A673 (cell line): ENCODE measurements at regions not wholly inside any gene's neighbourhood (a gene's known extent, or its start where the extent isn't known, plus 50 kb on each side); places are given as distances from the start of the nearest gene placed in this dataset.
"Not testable (repeated sequence)": the region's sequence is repeated elsewhere in the genome, so short reads cannot be mapped to it uniquely, and the experiment has no call there.

Source experiments
- BruUV-seq: library from RNA; stranded (reverse); fragments of 400-500 nt; replicated peaks from 2 replicates; lab custom pipeline; 2021; lab: Mats Ljungman, UMichigan
- CTCF ChIA-PET: fragments of 300-600 bp; sonication (Branson Sonifier 250); formaldehyde crosslinking; loops from one replicate; lab custom pipeline; 2022; ENCODE audit warnings: antibody characterized with exemption; lab: Charles Lee
- POLR2A ChIA-PET: fragments of 300-600 bp; sonication (Branson Sonifier 250); formaldehyde crosslinking; loops from one replicate; lab custom pipeline; 2022; ENCODE audit warnings: antibody characterized with exemption; ENCODE audit not compliant: low non-redundant PET; lab: Charles Lee
- DNase-seq: peaks from one replicate; pipeline ENCODE4 v3.0.0-alpha.2; 2015; ENCODE audit warnings: low spot score
- H3K27ac ChIP-seq: fragments of 200-600 bp; sonication (generic); 2 replicates; pipeline ENCODE4 v1.5.1; 2016; ENCODE audit warnings: mixed run types, low read depth, mild to moderate bottlenecking, mixed read lengths, antibody characterized with exemption, low read length; ENCODE audit not compliant: poor library complexity, severe bottlenecking
- H3K27me3 ChIP-seq: fragments of 200-600 bp; sonication (generic); replicated peaks from 2 replicates; pipeline ENCODE4 v1.6.1; 2017; ENCODE audit warnings: mixed run types, low read depth, mild to moderate bottlenecking, mixed read lengths, antibody characterized with exemption, low read length; ENCODE audit not compliant: insufficient read depth, poor library complexity
- H3K36me3 ChIP-seq: fragments of 200-600 bp; sonication (generic); 2 replicates; pipeline ENCODE4 v1.6.1; 2016; ENCODE audit warnings: mixed run types, mild to moderate bottlenecking, mixed read lengths, antibody characterized with exemption, low read length; ENCODE audit not compliant: insufficient read depth, poor library complexity, severe bottlenecking
- H3K4me1 ChIP-seq: fragments of 200-600 bp; sonication (generic); 2 replicates; pipeline ENCODE4 v1.6.1; 2017; ENCODE audit warnings: mixed run types, mild to moderate bottlenecking, mixed read lengths, antibody characterized with exemption, low read length; ENCODE audit not compliant: insufficient read depth, poor library complexity, severe bottlenecking
- H3K4me3 ChIP-seq: fragments of 200-600 bp; sonication (generic); 2 replicates; pipeline ENCODE4 v1.5.1; 2016; ENCODE audit warnings: low read depth, mixed run types, mild to moderate bottlenecking, mixed read lengths, low read length; ENCODE audit not compliant: poor library complexity, severe bottlenecking
- H3K9me3 ChIP-seq: fragments of 200-600 bp; sonication (generic); 2 replicates; pipeline ENCODE4 v1.6.1; 2016; ENCODE audit warnings: mixed run types, low read depth, mild to moderate bottlenecking, mixed read lengths, antibody characterized with exemption, low read length; ENCODE audit not compliant: poor library complexity, severe bottlenecking
- CTCF ChIP-seq: fragments of 300-800, 200-600 bp; sonication (generic); conservative IDR thresholded peaks from 2 replicates; pipeline ENCODE4 v1.5.1; 2017; ENCODE audit warnings: low read depth, mild to moderate bottlenecking, antibody characterized with exemption, low read length, moderate library complexity, mixed read lengths
- EZH2 ChIP-seq: fragments of 200-600 bp; sonication (generic); IDR thresholded peaks from 2 replicates; pipeline ENCODE4 v1.6.1; 2017; ENCODE audit warnings: borderline replicate concordance, low read depth, mild to moderate bottlenecking, mixed read lengths, antibody characterized with exemption, low read length; ENCODE audit not compliant: poor library complexity, severe bottlenecking
- intact Hi-C: fragments of 100-400 bp; cut with micrococcal nuclease; formaldehyde crosslinking; loops from one replicate; pipeline ENCODE4 v1.10.0; 2022; ENCODE audit not compliant: unreplicated experiment

DNA sequence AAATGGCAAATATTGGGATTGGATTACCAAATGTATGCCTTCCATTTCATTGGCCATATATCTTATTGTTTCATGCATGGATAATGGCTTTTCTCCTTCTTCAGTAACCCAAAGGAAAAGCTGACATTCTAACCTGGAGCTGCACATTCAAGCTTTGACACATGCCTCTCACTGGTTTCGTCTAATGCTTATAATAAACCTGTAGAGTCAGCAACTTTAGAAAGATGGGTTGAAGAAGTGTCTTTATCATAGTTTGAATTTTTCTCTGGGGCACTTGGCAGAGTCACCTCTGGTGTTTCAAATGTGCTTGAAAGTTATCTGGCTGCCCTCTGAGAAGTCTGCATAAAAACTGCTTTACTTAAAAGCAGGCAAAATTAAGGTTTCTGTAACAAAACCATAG, 55.4 kb upstream of the GOLGA8A start:
- TF ChIP-seq CTCF (no peak), EZH2 (no peak)
- CTCF ChIA-PET = no interaction called here
- DNase-seq = no peak
- BruUV-seq = no TSS peak
- POLR2A ChIA-PET = no interaction called here
- no peak overlapping the region for H3K4me3 ChIP-seq
- peaks cover 8% of the 10 kb centered on the region for H3K4me1 ChIP-seq
- H3K27ac ChIP-seq = no peak overlapping the region
- no peaks in the 10 kb centered on the region for H3K36me3 ChIP-seq
- peaks cover 6% of the 10 kb centered on the region for H3K9me3 ChIP-seq
- intact Hi-C loops = no loop called here
- H3K27me3 ChIP-seq = peaks cover 44% of the 10 kb centered on the region

DNA sequence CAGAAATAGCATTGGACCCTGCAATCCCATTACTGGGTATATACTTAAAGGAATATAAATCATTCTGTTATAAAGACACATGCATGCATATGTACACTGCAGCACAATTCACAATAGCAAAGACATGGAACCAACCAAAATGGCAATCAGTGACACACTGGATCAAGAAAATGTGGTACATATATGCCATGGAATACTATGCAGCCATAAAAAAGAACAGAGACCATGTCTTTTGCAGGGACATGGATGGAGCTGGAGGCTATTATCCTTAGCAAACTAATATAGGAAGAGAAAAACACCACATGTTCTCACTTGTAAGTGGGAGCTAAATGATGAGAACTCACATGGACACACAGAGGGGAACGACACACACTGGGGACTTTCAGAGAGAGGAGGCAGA, 53.9 kb upstream of the GOLGA8A start:
- POLR2A ChIA-PET, CTCF ChIA-PET, H3K4me1 ChIP-seq, H3K36me3 ChIP-seq, H3K9me3 ChIP-seq, intact Hi-C loops, DNase-seq, BruUV-seq, H3K4me3 ChIP-seq, H3K27ac ChIP-seq: not testable (repeated sequence)
- peaks cover 44% of the 10 kb centered on the region for H3K27me3 ChIP-seq

DNA sequence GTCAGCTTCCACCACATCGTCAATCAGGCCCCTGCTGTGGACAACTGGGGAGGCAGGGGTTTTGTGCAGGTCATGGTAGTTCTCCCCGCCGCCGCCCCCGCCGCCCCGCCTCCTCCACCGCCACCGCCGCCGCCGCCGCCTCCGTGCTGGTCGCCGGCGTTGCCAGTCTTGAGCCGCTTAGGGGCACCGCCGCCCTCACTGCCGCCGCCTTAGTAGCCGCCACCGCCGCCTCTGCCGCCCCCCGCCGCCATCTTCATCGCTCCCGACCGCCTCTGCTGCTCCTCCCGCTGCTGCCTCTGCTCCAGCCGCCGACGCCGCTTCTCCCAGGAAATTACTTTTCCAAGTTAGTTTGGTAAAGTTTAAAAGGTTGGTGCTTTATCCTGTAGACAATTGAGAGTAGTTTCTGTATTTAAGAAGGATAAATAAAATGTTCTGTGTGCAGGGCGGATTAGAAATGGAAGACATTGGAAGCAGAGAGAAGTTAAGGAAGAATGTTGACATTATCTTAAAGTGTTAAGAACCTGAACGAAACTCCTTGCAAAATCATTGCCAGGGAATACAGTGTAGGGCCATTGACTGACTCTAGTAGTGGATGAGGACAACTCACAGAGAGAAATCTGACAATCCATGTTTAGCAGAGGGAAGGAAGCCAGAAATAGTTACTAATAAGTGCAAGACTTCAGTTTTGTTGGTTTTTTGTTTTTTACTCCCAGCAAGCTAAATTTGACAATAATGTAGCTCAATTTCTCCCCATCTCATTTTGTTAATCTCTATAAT, 53.0 kb upstream of the GOLGA8A start:
- intact Hi-C loops = no loop called here
- POLR2A ChIA-PET = no interaction called here
- Histone ChIP-seq H3K27me3 (peaks cover 44% of the 10 kb centered on the region), H3K4me3 (no peak overlapping the region), H3K27ac (no peak overlapping the region), H3K36me3 (no peaks in the 10 kb centered on the region), H3K4me1 (no peaks in the 10 kb centered on the region), H3K9me3 (peaks cover 6% of the 10 kb centered on the region)
- TF ChIP-seq EZH2 = no peak
- TF ChIP-seq CTCF = no peak
- BruUV-seq = no TSS peak
- CTCF ChIA-PET = no interaction called here
- no peak for DNase-seq

DNA sequence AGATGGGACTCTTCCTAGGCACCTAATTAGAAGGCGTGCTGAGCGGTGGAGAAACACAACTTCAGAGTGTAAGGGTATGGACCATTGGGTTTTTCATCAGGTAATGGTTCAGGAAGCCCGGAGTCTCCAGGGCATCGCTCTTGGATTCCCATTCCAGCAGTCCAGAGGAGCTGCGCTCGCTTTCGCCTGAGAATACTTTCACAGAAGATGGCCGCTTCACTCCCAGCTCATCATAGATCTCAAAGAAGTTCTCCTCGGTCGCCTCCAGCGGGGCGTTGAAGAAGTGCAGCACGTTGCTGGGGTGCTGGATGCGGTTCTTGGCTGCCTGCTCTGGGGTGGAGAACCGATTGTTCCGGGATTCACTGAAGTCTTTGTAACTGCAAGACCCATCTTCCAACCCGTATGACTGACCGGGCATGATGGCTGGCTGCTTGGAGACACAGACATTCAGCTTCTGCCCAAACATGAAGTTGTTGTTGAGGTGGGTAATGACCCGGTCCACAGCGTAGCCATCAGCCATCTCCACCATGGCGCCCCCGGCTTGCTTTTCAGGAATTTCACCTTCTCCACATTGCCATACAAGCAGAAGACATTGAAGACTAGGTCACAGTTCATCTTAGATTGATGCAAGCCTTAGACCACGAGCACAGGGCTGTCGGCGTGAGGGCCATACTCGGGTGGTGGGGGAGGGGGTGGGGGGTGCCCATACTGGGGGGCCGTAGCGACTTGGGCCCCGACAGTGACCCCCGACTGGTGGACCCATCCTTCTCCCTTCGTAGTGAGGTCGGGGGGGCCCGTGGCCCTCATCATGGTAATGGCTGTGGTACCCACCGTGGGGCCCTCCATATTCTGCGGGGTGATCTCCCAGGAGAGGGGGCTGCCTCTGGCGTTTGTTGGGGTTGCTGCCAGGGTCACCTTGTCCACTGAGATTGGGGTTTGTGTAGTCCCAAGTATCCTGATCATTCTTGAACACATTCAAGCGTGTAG, 51.7 kb upstream of the GOLGA8A start:
- BruUV-seq, intact Hi-C loops, POLR2A ChIA-PET, CTCF ChIA-PET, H3K4me1 ChIP-seq, H3K9me3 ChIP-seq, DNase-seq, H3K4me3 ChIP-seq, H3K36me3 ChIP-seq, H3K27ac ChIP-seq: not testable (repeated sequence)
- H3K27me3 ChIP-seq = peaks cover 32% of the 10 kb centered on the region
